Activated CD8-positive, alpha-beta memory T cell treated with anti-CD3 and anti-CD28 coated beads, Interleukin-2, amount 50 U/mL, for 48 hours (primary cell): ENCODE measurements at regions not wholly inside any gene's neighbourhood (a gene's known extent, or its start where the extent isn't known, plus 50 kb on each side); places are given as distances from the start of the nearest gene placed in this dataset.

ENCODE experiments used
- DNase-seq: peaks from one replicate; pipeline ENCODE4 v3.0.0-alpha.2; 2020

DNA sequence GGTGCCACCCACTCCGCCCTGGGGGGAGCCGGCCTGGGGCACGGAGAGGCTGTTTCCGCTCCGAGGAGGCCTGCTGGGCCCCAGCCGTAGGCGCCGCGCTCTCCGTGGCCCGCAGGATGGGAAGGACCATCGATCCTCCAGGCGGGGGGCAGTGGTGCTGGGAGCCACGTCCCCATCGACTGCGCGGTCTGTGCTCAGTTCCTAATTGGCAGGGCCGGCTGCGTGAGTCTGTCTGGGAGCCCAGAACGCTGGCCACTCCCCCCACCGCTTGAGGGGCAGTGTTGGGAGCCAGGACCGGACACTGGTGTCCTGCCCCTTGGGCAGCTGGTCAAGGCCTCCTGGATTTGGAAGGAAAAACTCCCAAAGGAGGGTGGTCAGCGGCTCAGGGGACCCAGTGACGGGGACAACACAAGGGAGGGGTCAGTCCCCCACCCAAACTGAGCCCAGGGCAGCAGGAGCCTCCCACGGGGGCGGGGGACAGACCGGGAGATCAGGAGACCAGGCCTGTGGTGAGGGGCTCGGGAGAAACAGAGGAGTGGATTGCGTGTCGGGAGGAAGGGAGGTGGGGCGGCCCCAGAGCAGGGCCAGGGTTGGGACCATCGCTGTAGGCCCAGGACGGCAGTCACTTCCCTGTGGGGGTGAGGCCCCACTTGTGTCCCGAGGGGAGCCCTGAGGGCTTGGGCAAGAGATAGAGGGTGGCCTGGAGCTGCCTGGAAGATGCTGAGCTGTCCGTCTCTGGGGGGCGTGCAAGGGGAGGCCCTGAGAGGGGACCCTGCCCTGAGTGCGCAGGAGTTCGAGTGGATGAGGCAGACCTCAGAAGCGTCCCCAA, 89.0 kb downstream of the UNCX start:
- DNase-seq: no peak

DNA sequence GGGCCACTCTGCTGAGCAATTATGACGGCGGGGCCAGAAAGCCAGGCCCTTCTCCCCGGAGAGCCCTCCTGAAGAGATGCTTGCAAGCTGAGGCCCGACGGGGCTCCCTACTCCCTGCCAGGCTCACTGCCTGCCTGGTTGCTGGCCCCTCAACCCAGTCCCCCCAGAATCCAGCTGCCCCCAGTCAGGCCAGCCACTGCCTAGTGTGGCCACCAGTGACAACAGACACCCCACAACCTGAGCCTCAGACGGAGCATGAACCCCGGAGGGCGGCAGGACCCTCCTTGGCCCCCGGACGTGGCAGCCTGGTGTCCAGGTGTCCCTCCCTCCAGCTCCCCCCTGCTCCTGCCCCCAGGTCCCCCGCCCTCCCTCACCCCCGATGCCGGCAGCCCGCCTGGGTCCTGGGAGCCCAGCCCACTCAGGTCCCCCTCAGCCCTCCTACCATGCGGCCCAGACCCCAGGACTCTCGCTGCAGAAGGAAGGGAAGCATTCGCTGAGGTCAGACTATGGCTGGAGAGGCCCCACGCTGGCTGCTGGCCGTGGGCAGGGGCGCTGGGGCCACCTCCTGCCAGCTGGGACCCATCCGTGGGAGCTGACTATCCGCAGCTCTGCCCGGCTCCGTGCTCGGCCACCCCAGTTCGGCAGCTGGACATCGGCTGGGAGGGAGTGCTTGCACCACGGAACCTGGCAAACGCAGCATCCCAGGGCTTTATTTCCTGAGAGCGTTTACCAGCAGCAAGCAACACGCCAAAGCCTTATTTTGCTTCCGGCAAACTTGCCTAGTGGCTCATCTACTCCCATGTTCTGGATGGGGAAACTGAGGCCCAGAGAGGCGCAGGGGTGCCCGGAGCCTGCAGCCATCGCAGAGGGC, 89.8 kb downstream of the UNCX start:
- no peak for DNase-seq

GRCh38 chr7:1323178-1324027, 90.7 kb downstream of the UNCX start:
- no peak for DNase-seq

DNA sequence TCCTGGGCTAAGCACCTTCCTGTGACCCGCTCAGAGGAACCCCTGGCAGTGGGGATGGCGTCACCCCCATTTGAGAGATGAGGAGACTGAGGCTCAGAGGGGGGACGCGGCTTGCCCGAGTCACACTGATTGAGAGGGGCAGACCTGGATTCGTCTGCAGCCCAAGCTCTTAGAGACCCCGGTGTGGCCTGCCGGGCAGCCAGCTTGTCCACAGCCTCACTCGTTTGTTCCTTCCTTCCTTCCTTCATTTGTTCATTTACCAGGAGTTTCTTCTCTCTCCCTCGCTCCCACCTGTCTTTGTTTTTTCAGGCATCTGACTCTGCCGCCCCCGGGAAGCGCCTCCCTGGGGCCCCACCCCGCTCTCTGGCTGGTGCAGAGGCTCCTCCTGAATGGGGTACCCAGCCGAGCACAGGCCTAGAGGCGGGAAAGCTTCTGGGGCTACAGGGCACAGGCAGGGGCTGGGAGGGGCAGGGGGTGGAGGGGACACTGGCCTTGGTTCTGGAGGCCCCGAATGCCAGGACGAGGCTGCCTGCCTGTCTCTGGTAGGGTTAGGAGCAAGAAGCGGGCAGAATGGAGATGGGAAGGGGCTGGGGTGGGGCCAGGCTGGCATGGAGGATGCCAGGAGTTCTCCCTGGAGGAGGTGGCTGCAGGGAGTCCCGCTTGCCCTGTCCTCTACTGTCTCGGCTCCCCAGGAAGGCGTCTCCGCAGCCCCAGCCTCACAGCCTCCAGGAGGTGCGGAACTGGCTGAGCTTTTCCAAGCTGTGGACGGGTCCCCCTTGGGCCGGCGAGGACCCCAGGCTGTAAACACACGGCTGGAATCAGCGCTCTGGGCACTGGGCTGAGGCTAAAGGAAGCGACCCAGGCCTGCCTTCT, 91.6 kb downstream of the UNCX start:
- no peak for DNase-seq

DNA sequence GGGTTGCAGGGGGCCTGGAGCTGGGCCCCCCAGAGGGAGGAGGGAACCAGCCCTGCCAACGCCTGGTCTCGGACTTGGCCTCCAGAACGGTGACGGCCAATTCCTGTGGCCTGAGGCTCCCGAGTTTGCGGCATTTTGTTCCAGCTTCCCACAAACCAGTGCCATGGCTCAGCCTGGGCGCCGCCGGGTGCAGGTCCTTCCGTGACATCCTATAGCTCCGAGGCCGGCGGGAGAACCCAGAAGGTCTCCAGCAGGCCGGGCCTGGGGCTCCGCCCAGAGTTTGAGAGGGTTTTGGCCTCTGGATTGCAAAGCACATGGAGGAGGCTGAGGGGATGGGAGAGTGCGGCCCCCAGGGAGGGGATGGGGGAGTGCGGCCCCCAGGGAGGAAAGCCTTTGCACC, 92.6 kb downstream of the UNCX start:
- no peak for DNase-seq

DNA sequence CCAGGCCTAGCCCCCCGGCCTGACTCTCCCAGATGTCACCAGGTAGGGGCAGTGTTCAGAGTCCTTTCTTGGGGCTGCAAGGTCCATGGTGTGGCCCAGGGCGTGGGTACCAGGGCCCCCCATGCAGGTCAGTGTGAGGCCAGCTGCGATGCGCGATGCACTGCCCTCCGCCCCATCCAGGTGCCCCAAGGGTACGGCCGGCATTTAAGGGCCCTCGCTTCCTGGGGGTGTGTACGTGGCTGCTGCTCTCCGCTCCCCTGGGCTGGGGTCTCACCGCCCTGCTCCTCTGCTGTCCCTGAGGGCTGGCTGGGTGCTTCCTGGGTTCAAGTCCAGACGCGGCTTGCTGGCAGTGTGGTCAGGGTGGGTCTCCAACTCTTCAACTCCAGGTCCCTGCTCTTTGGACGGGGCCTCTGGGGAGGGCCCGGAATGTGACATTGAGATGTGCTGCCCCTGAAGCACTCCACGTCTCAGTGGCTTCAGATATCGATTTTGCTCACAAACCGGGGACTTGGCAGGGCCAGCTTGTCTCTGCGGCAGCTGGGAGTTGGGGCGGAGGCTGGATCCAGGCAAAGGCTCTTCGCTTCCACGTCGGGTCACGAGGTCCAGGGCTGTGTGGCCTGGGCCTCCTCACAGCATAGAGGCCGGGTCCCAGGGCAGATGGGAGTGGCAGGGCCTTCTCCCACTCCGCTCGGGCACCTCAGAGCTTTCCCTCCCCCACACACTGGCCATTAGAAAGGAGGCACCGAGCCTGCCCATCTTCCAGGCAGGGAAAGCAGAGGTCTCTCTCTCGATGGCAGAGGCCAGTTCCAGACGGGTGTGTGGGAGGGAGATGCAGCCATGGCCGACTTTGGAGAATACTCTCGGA, 93.2 kb downstream of the UNCX start:
- DNase-seq: no peak

- DNase-seq: no peak
Observed at GRCh38 chr7:1326511-1326785, 93.8 kb downstream of the UNCX start.

GRCh38 chr7:1329261-1329660, 96.6 kb downstream of the UNCX start:
- DNase-seq: no peak

GRCh38 chr7:1329966-1330800, 97.5 kb downstream of the UNCX start:
- DNase-seq: no peak

DNA sequence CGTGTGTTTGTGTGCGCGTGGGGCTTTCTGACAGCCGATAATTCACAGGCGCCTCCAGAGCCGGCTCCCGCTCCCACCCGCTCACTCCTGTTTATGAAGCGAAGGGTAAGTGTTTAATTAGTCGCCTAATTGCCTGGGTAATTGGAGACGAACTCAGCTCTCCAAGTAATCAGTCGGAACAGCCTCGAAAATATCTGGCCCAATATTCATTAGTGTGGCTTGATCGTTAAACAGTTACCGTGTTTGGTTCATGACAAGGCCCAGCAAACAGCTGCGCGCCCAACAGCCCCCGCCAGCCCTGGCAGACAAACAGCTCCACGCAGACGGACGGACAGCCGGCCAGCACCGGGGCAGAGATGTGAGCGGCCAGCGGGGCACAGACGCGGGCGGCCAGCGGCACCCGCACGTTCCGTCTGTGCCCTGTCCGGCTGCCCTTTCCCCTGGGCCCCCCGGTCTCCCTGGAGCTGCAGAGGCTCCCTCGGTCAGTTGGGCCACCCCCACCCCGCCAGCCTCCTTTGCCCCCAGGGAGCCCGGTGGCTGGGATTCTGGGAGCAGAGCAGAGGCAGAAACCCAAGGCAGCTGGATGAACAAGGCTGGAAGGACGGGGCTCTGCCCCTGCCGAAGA, 98.2 kb downstream of the UNCX start:
- no peak for DNase-seq

DNA sequence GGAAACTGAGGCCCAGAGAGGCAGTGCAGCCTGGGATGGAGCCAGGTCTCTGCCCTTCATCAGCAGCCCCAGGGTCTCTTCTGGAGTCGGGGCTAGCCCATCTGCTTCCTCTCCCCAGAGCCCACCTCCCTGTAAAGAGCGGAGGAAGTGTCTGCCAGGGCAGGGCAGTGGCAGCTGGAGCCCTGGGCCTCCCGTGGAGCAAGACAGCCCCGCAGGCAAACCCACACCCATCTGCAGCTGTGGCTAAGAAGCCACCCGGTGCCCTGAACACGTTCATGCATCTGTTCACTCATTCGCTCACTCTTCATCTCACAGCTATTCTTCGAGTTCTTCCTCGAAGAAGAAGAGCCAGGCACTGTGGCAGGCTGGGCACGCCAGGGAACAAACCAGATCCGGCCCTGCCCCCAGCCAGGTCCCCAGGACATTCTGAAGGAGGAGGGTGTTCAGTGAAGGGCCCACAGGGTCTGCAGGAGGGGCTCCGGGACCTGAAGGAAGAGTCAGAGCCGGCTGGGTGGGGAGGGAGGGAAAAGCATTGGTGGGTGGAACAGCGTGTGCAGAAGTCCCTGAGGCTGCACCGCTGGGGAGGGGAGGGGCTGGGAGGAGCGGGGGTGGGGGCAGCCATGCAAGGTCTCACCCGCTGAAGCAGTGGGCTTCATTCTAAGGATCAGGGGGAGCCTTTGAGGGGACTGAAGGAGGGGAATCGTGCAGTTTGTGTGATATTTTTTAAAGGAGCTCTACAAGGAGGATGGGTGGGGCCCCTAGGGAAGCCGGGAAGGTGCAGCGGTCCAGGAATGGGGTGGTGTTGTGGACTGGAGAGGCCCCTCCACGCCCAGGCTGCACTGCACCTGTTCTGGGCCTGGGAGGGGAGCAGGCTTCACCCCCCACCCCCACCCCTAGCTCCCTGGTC, 99.1 kb downstream of the UNCX start:
- DNase-seq: no peak

GRCh38 chr7:1336509-1336908, 103.8 kb downstream of the UNCX start:
- no peak for DNase-seq

- no peak for DNase-seq
Observed at GRCh38 chr7:1339611-1340010, 106.9 kb downstream of the UNCX start.

DNA sequence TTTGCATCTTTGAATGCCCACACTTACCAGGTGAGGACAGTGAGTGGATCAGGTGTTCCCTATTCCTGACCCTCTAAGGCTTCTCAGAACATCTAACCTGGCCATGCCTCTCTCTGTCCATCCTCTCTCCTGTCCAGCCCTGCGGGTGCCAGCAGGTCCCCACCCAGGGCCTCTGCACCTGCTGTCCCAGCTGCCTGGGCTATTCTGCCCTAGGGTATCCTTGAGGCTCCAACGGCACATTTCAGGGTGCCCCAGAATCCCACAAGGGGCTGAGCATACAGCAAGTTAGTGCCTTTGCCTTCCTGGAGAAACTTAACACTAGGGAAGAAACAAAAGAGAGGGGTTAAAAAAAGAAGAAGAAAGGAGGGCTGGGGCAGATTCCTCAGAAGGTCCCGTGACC, 107.4 kb downstream of the UNCX start:
- DNase-seq: no peak

DNA sequence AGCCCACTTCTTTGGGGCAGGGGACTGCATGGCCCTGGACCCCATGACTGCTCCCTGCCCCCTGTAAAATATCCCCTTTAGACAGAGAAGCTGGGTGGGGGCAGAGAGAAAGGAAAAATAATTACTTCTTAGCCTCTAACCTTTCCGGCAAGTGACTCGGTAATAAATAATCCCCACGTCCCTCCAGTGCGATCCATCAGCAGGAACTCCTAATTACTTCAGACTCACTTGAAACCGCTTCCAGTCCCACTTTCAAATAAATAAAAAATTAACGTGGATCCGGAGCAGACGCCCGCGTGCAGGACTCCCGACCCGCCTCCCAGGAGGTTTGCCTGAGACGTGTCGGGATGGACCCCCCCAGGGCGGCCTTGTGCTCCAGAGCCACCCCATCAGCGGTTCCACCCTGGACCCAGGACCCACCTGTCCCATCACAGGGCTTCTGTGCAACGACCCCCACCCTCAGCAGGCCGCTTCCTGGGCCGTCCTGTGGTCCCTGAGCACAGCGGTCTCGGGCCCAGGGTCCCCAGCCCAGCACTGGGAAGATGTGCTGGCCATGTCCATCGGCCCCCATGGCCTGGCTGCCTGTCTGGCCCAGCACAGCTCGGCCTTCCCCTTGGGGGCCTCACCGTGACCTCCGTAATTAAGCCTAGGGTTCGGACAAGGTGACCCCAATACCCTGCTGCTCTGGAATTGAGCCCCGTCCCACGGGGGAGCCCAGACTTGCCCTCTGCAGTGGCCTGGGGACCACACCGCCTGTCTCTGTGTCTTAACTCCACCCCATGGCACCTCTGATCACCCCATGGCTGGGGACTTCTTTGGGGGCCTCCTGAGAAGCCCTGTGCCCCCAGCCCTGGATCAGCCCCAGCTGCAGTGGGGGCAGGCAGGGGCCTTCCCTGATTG, 108.0 kb downstream of the UNCX start:
- DNase-seq: no peak

DNA sequence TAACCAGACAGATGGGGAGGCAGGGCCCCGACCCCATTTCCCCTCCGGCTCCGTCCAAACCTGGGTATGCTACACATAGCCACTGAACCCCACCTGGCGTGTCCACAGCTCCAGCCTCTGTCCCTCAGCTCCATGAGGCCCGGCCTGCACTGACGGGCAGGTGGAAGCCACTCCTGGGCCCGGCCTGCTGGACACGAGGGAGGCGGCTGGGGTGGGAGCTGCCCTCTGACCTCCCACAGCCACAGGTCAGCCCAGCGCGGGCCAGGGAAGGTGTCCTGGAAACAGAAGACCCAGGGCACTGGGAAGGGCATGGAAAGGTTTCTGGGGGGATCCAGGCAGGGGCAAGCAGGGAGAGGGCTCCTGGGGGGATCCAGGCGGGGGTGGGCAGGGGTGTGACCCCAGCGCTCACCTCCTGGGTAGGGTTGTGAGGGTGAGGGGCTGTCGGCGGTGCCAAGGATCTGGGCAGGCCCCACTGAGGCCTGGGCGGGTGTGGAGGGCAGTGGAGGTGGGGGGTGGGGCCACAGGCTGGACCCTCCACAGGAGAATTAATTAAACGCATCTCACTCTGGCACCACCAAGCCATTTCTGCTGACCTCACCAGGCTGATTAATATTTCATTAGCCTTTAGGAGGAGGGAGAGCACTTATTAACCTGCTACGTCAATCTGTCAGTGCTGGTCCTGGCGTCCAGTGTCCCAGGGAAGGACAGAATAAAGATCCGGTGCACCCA, 108.9 kb downstream of the UNCX start:
- DNase-seq: no peak

DNA sequence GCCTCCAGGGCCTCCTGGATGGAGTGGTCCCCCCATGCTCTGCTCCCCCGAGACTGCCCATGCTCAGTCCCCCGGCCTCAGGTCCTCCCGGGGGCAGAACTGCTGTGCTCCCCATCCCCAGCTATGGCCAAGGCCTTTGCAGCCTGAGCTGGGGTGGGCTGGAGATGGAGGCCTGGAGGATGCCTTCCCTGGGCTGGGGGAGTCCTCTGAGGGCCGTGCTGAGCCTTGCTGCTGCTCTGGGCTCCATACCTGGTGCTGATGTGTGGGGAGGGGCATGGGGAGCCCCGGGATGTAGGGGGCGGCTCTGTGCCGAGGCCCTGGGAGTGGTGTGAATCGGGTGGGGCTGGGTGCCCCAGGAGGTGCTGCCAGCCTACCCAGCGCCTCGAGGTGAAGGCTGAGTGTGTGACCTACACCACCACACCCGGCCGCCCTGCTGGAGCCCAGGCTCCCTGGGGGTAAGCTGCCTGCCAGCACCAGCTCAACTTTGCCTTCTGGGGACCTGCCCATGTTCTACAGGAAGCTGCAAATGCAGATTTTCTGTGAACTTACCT, 109.5 kb downstream of the UNCX start:
- no peak for DNase-seq
